GM12878 (cell line): ENCODE measurements at regions not wholly inside any gene's neighbourhood (a gene's known extent, or its start where the extent isn't known, plus 50 kb on each side); places are given as distances from the start of the nearest gene placed in this dataset.

Experiments used
- ATAC-seq: fragments of 200-7000 bp; cut with Tn5 transposase; 3 replicates; pipeline ENCODE4 v1.9.1; 2020; ENCODE audit warnings: mild to moderate bottlenecking, moderate library complexity
- BruUV-seq: library from RNA; stranded (reverse); fragments of 400-500 nt; replicated peaks from 2 replicates; lab custom pipeline; 2021; lab: Mats Ljungman, UMichigan
- CTCF ChIA-PET: fragments of 300-600 bp; sonication (Branson Sonifier 250); formaldehyde crosslinking; extraction: SDS; loops from one replicate; lab custom pipeline; 2021; ENCODE audit warnings: inconsistent platforms; lab: Yijun Ruan, JAX
- POLR2A ChIA-PET: fragments of 350-600 bp; formaldehyde crosslinking; extraction: SDS; loops from one replicate; lab custom pipeline; 2021; ENCODE audit warnings: inconsistent platforms; lab: Charles Lee
- RAD21 ChIA-PET: fragments of 300-600 bp; sonication (Branson Sonifier 250); formaldehyde crosslinking; loops from one replicate; lab custom pipeline; 2023; ENCODE audit warnings: antibody characterized with exemption; ENCODE audit not compliant: unreplicated experiment; lab: Charles Lee
- SMC1A ChIA-PET: fragments of 300-600 bp; sonication (Branson Sonifier 250); formaldehyde crosslinking; loops from one replicate; lab custom pipeline; 2023; ENCODE audit not compliant: unreplicated experiment, uncharacterized antibody; lab: Charles Lee
- DNase-seq: peaks from one replicate; pipeline ENCODE4 v3.0.0-alpha.2; 2011; ENCODE audit warnings: low read depth, low spot score
- FAIRE-seq: peaks from 3 replicates; lab custom pipeline; 2011; peaks lifted over from hg19 to GRCh38; lab: Jason Lieb, UNC
- H2AFZ ChIP-seq: 2 replicates; pipeline ENCODE4 v1.6.0; 2011; ENCODE audit warnings: low read depth, low read length, control low read depth; ENCODE audit not compliant: control insufficient read depth
- H3K27ac ChIP-seq: 2 replicates; pipeline ENCODE4 v1.5.1; 2011; ENCODE audit warnings: control low read depth; ENCODE audit not compliant: control insufficient read depth, insufficient read depth
- H3K27me3 ChIP-seq, 2 experiments: replicated peaks in 1 of 2; 2 replicates each; pipeline versions ENCODE4 v1.6.0 to v1.6.1; 2011; ENCODE audit warnings: low read length in 1 of 2; ENCODE audit not compliant: control insufficient read depth in 2 of 2, insufficient read depth in 2 of 2
- H3K36me3 ChIP-seq, 2 experiments: 2 replicates each; pipeline ENCODE4 v1.5.1; 2011; ENCODE audit warnings: low read length in 1 of 2; ENCODE audit not compliant: control insufficient read depth in 2 of 2, insufficient read depth in 2 of 2
- H3K4me1 ChIP-seq: 2 replicates; pipeline ENCODE4 v1.6.1; 2011; ENCODE audit warnings: mild to moderate bottlenecking, low read length, moderate library complexity, mixed read lengths; ENCODE audit not compliant: control insufficient read depth, insufficient read depth
- H3K4me2 ChIP-seq: 2 replicates; pipeline ENCODE4 v1.6.0; 2011; ENCODE audit warnings: control low read depth; ENCODE audit not compliant: control insufficient read depth, insufficient read depth
- H3K4me3 ChIP-seq: fragments of 200-600 bp; sonication (generic); 2 replicates; pipeline ENCODE4 v1.5.1; 2016
- H3K79me2 ChIP-seq: 2 replicates; pipeline ENCODE4 v1.6.0; 2011; ENCODE audit warnings: low read length; ENCODE audit not compliant: control insufficient read depth, insufficient read depth
- H3K9ac ChIP-seq: 2 replicates; pipeline ENCODE4 v1.8.0; 2011; ENCODE audit warnings: low read length, control low read depth, mixed read lengths; ENCODE audit not compliant: control insufficient read depth, insufficient read depth
- H3K9me3 ChIP-seq: replicated peaks from 3 replicates; pipeline ENCODE4 v1.5.1; 2011; ENCODE audit warnings: mild to moderate bottlenecking, low read length; ENCODE audit not compliant: control insufficient read depth, insufficient read depth
- H4K20me1 ChIP-seq: 2 replicates; pipeline ENCODE4 v1.6.0; 2011; ENCODE audit not compliant: control insufficient read depth, insufficient read depth
- PAX8 ChIP-seq: fragments of 450-650 bp; IDR thresholded peaks from 2 replicates; pipeline ENCODE4 v1.6.1; 2017; ENCODE audit warnings: mild to moderate bottlenecking, moderate library complexity
- RBBP5 ChIP-seq: fragments of 200-600 bp; sonication (generic); conservative IDR thresholded peaks from 2 replicates; pipeline ENCODE4 v1.6.1; 2016
- SREBF2 ChIP-seq: IDR thresholded peaks from 2 replicates; pipeline ENCODE4 v1.6.1; 2012; ENCODE audit warnings: mild to moderate bottlenecking, low read length
- ZBTB4 ChIP-seq: fragments of 450-650 bp; formaldehyde crosslinking; IDR thresholded peaks from 2 replicates; pipeline ENCODE4 v1.4.0; 2022; ENCODE audit warnings: mild to moderate bottlenecking, moderate library complexity
- ZBTB40 ChIP-seq: fragments of 450-650 bp; IDR thresholded peaks from 2 replicates; pipeline ENCODE4 v1.6.1; 2016; ENCODE audit warnings: mild to moderate bottlenecking, moderate library complexity, borderline replicate concordance
- ZNF217 ChIP-seq: fragments of 450-650 bp; IDR thresholded peaks from 2 replicates; pipeline ENCODE4 v1.6.1; 2017; ENCODE audit warnings: antibody characterized with exemption, mild to moderate bottlenecking
- ZNF687 ChIP-seq: fragments of 450-650 bp; IDR thresholded peaks from 2 replicates; pipeline ENCODE4 v1.6.1; 2017; ENCODE audit warnings: mild to moderate bottlenecking, moderate library complexity
- ZZZ3 ChIP-seq: IDR thresholded peaks from 2 replicates; pipeline ENCODE4 v1.6.1; 2011; ENCODE audit warnings: low read depth; ENCODE audit not compliant: control insufficient read depth, insufficient read length
- in situ Hi-C: fragments of 300-500 bp; cut with MboI; formaldehyde crosslinking; loops from 9 replicates; pipeline ENCODE4 v1.14.3; 2018; ENCODE audit warnings: mixed read lengths
- intact Hi-C: fragments of 100-400 bp; cut with micrococcal nuclease; formaldehyde crosslinking; loops from one replicate; pipeline ENCODE4 v1.14.2; 2022; ENCODE audit not compliant: unreplicated experiment
- TF ChIP-seq, protein P1 (sequence below): IDR thresholded peaks from 2 replicates; pipeline ENCODE4 v1.6.1; 2011; ENCODE audit warnings: low read depth, mild to moderate bottlenecking, low read length, moderate library complexity, borderline replicate concordance; ENCODE audit errors: extremely low read depth

- TF ChIP-seq ZNF687 (no peak), ZZZ3 (no peak), SREBF2 (no peak)
- TF ChIP-seq, protein P1, sequence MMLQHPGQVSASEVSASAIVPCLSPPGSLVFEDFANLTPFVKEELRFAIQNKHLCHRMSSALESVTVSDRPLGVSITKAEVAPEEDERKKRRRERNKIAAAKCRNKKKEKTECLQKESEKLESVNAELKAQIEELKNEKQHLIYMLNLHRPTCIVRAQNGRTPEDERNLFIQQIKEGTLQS, result no peak
Observed at GRCh38 chr9:79056041-79056440, 515.7 kb upstream of the TLE4 start (continued).

DNA sequence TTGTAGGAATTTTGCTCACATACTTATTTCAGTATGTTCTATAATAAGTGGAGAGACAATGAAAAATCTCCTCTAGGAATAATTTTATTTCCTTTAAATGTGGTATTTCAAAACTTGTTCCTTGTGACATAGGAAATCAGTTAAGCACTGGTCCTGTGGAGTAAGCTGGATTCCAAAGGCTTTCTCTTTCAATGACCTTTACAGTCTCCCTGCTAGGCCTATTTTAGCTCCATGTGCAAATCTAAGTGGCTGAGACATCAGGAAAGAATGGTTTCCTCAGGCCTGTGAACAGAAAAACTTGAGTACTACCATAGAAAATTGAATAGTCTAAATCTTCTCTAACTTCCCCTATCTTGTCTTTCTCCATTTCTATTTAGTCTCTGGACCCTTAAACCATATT lies 514.2 kb upstream of the TLE4 start:
- no TSS peak for BruUV-seq
- RAD21 ChIA-PET, result no interaction called here
- no peak for ATAC-seq
- Histone ChIP-seq H3K79me2 (no peaks in the 10 kb centered on the region), H3K27ac (no peak overlapping the region), H3K9ac (no peak overlapping the region), H4K20me1 (no peaks in the 10 kb centered on the region), H3K9me3 (no peaks in the 10 kb centered on the region), H3K4me1 (no peaks in the 10 kb centered on the region), H3K4me3 (no peak overlapping the region), H3K4me2 (no peak overlapping the region), H3K27me3 (no peaks in the 10 kb centered on the region), H2AFZ (no peak overlapping the region), H3K36me3 (no peaks in the 10 kb centered on the region)
- SMC1A ChIA-PET, result no interaction called here
- POLR2A ChIA-PET, result no interaction called here
- DNase-seq, result no peak
- in situ Hi-C loops, result no loop called here
- FAIRE-seq, result no peak
- CTCF ChIA-PET, result interaction anchor here (0.6 kb wide), 1 partner anchor 9 kb away, joined by 3 read pairs; no protein-coding TSS in a partner anchor
- intact Hi-C loops, result no loop called here
- TF ChIP-seq ZNF217 (no peak), ZBTB40 (no peak), ZBTB4 (CRISPR knock-in tag) (no peak), PAX8 (no peak), RBBP5 (no peak)
